ENCODE measurements at regions not wholly inside any gene's neighbourhood (a gene's known extent, or its start where the extent isn't known, plus 50 kb on each side); places are given as distances from the start of the nearest gene placed in this dataset.

- TF ChIP-seq EZH2 (IDR thresholded peaks at IDR 0.05; ENCODE audit: borderline replicate concordance), result no peak
- no peak for TF ChIP-seq EZH2phosphoT487 (IDR thresholded peaks at IDR 0.05; ENCODE audit: low read depth, severe bottlenecking, unreplicated experiment)
- TF ChIP-seq CTCF (IDR thresholded peaks at IDR 0.05; ENCODE audit: poor library complexity), result no peak
- Histone ChIP-seq H2AFZ (no peak overlapping the region), H3K4me3 (no peak overlapping the region), H3K4me1 (ENCODE audit: insufficient read depth) (no peaks in the 10 kb centered on the region), H3K79me2 (no peaks in the 10 kb centered on the region), H4K20me1 (ENCODE audit: insufficient read depth, poor library complexity, severe bottlenecking) (no peaks in the 10 kb centered on the region), H3K36me3 (replicated peaks; ENCODE audit: insufficient read depth, low read depth) (no peaks in the 10 kb centered on the region), H3K9me3 (ENCODE audit: low read depth) (no peaks in the 10 kb centered on the region), H3K27ac (no peak overlapping the region), H3K27me3 (no peaks in the 10 kb centered on the region), H3K4me2 (no peak overlapping the region), H3K9me2 (replicated peaks; ENCODE audit: insufficient read depth) (no peaks in the 10 kb centered on the region)
- WGBS (ENCODE audit: low lambda C conversion rate, missing lambda C conversion rate), result 75% methylated on average over 3 of the region's 3 CpGs
- peak; percentile 41 for DNase-seq (ENCODE audit: low spot score)
These were observed 1417.9 kb upstream of the GOT2 start for GRCh38 chr16:60151987-60152386.

- Histone ChIP-seq H3K27me3 (no peaks in the 10 kb centered on the region), H3K4me2 (no peak overlapping the region), H3K9me3 (ENCODE audit: low read depth) (no peaks in the 10 kb centered on the region), H3K4me1 (ENCODE audit: insufficient read depth) (no peaks in the 10 kb centered on the region), H3K27ac (no peak overlapping the region), H3K4me3 (no peak overlapping the region), H3K79me2 (no peaks in the 10 kb centered on the region), H3K9me2 (replicated peaks; ENCODE audit: insufficient read depth) (no peaks in the 10 kb centered on the region), H4K20me1 (ENCODE audit: insufficient read depth, poor library complexity, severe bottlenecking) (no peaks in the 10 kb centered on the region), H2AFZ (no peak overlapping the region), H3K36me3 (replicated peaks; ENCODE audit: insufficient read depth, low read depth) (no peaks in the 10 kb centered on the region)
- TF ChIP-seq EZH2 (IDR thresholded peaks at IDR 0.05; ENCODE audit: borderline replicate concordance), result no peak
- WGBS (ENCODE audit: low lambda C conversion rate, missing lambda C conversion rate), result 82% methylated on average over 3 of the region's 3 CpGs
- DNase-seq (ENCODE audit: low spot score), result no peak
These were observed 1416.8 kb upstream of the GOT2 start for GRCh38 chr16:60150907-60151306.

GRCh38 chr16:60143348-60143705, 1409.2 kb upstream of the GOT2 start:
- no peaks in the 10 kb centered on the region for H3K9me2 ChIP-seq (replicated peaks; ENCODE audit: insufficient read depth)
- no peak overlapping the region for H3K4me3 ChIP-seq
- H3K4me2 ChIP-seq, result no peak overlapping the region
- no peaks in the 10 kb centered on the region for H4K20me1 ChIP-seq (ENCODE audit: insufficient read depth, poor library complexity, severe bottlenecking)
- no peaks in the 10 kb centered on the region for H3K79me2 ChIP-seq
- TF ChIP-seq EZH2phosphoT487 (IDR thresholded peaks at IDR 0.05; ENCODE audit: low read depth, severe bottlenecking, unreplicated experiment) (no peak), CTCF (IDR thresholded peaks at IDR 0.05; ENCODE audit: poor library complexity) (no peak), EZH2 (IDR thresholded peaks at IDR 0.05; ENCODE audit: borderline replicate concordance) (no peak)
- WGBS (ENCODE audit: low lambda C conversion rate, missing lambda C conversion rate), result 100% methylated on average over 1 of the region's 1 CpG
- H3K9me3 ChIP-seq (ENCODE audit: low read depth), result no peaks in the 10 kb centered on the region
- no peaks in the 10 kb centered on the region for H3K4me1 ChIP-seq (ENCODE audit: insufficient read depth)
- no peak for DNase-seq (ENCODE audit: low spot score)
- H3K27me3 ChIP-seq, result no peaks in the 10 kb centered on the region
- no peaks in the 10 kb centered on the region for H3K36me3 ChIP-seq (replicated peaks; ENCODE audit: insufficient read depth, low read depth)
- no peak overlapping the region for H2AFZ ChIP-seq
- H3K27ac ChIP-seq, result no peak overlapping the region

GRCh38 chr16:60142619-60143347, 1408.7 kb upstream of the GOT2 start:
- H3K79me2 ChIP-seq, result no peaks in the 10 kb centered on the region
- H3K9me2 ChIP-seq (replicated peaks; ENCODE audit: insufficient read depth), result no peaks in the 10 kb centered on the region
- H3K4me2 ChIP-seq, result no peak overlapping the region
- no peak for DNase-seq (ENCODE audit: low spot score)
- 67% methylated on average over 1 of the region's 1 CpG for WGBS (ENCODE audit: low lambda C conversion rate, missing lambda C conversion rate)
- H3K9me3 ChIP-seq (ENCODE audit: low read depth), result no peaks in the 10 kb centered on the region
- H3K27me3 ChIP-seq, result no peaks in the 10 kb centered on the region
- no peak overlapping the region for H3K4me3 ChIP-seq
- no peaks in the 10 kb centered on the region for H4K20me1 ChIP-seq (ENCODE audit: insufficient read depth, poor library complexity, severe bottlenecking)
- no peaks in the 10 kb centered on the region for H3K36me3 ChIP-seq (replicated peaks; ENCODE audit: insufficient read depth, low read depth)
- no peak overlapping the region for H3K27ac ChIP-seq
- H2AFZ ChIP-seq, result no peak overlapping the region
- TF ChIP-seq CTCF (IDR thresholded peaks at IDR 0.05; ENCODE audit: poor library complexity), result no peak
- no peaks in the 10 kb centered on the region for H3K4me1 ChIP-seq (ENCODE audit: insufficient read depth)

Data from hepatocyte (in vitro differentiated cells).